ENCODE measurements at regions not wholly inside any gene's neighbourhood (a gene's known extent, or its start where the extent isn't known, plus 50 kb on each side); places are given as distances from the start of the nearest gene placed in this dataset.
"Not testable (repeated sequence)": the region's sequence is repeated elsewhere in the genome, so short reads cannot be mapped to it uniquely, and the experiment has no call there.

- Histone ChIP-seq H3K36me3 (ENCODE audit: insufficient read depth) (no peaks in the 10 kb centered on the region), H3K4me2 (no peak overlapping the region), H3K27ac (no peak overlapping the region), H3K4me3 (IDR thresholded peaks at IDR 0.05; ENCODE audit: insufficient read depth, low read depth, low read length) (no peak overlapping the region), H3K9ac (no peak overlapping the region), H3K4me1 (ENCODE audit: low read depth, poor library complexity, severe bottlenecking) (no peaks in the 10 kb centered on the region), H2AFZ (ENCODE audit: low read depth) (no peak overlapping the region), H4K20me1 (ENCODE audit: insufficient read depth) (no peaks in the 10 kb centered on the region), H3K79me2 (ENCODE audit: insufficient read depth, low read depth) (no peaks in the 10 kb centered on the region), H3K27me3 (ENCODE audit: insufficient read depth, low read depth) (no peaks in the 10 kb centered on the region)
- no peak for TF ChIP-seq CTCF (conservative IDR thresholded peaks at IDR 0.05; ENCODE audit: low read depth, low read length)
Measured at GRCh38 chr14:45650754-45651153, 397.8 kb upstream of the MIS18BP1 start.

- H3K4me3 ChIP-seq (IDR thresholded peaks at IDR 0.05; ENCODE audit: insufficient read depth, low read depth, low read length), result no peak overlapping the region
- H3K27me3 ChIP-seq (ENCODE audit: insufficient read depth, low read depth), result no peaks in the 10 kb centered on the region
- H3K79me2 ChIP-seq (ENCODE audit: insufficient read depth, low read depth), result no peaks in the 10 kb centered on the region
- H3K36me3 ChIP-seq (ENCODE audit: insufficient read depth), result no peaks in the 10 kb centered on the region
- H3K9ac ChIP-seq, result no peak overlapping the region
- H4K20me1 ChIP-seq (ENCODE audit: insufficient read depth), result no peaks in the 10 kb centered on the region
- no peak for TF ChIP-seq CTCF (conservative IDR thresholded peaks at IDR 0.05; ENCODE audit: low read depth, low read length)
- H3K4me1 ChIP-seq (ENCODE audit: low read depth, poor library complexity, severe bottlenecking), result no peaks in the 10 kb centered on the region
- H2AFZ ChIP-seq (ENCODE audit: low read depth), result no peak overlapping the region
- H3K4me2 ChIP-seq, result no peak overlapping the region
- H3K27ac ChIP-seq, result no peak overlapping the region
Measured at GRCh38 chr14:45649051-45649450, 396.0 kb upstream of the MIS18BP1 start.

DNA sequence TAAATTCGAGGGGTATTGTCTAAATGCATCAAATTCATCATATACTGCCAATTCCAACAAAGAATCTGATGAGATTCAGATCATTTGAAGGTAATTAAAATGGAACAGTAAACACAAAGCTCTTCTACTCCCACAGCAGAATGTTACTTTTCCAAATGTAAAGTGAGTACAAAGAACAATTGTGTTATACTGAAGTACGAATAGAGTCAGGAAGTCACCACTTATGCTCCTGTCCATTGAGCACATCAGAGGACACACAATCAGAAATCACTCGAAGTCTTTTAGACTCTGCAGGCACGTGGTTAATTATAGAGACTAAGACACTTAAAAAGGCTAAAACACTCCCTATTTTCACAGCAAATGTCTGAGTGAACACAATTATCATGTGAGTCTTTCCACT, 388.5 kb upstream of the MIS18BP1 start:
- Histone ChIP-seq H3K27me3 (ENCODE audit: insufficient read depth, low read depth) (no peaks in the 10 kb centered on the region), H3K4me2 (no peak overlapping the region), H3K27ac (no peak overlapping the region), H3K4me1 (ENCODE audit: low read depth, poor library complexity, severe bottlenecking) (no peaks in the 10 kb centered on the region), H3K4me3 (IDR thresholded peaks at IDR 0.05; ENCODE audit: insufficient read depth, low read depth, low read length) (no peak overlapping the region), H4K20me1 (ENCODE audit: insufficient read depth) (no peaks in the 10 kb centered on the region), H3K79me2 (ENCODE audit: insufficient read depth, low read depth) (no peaks in the 10 kb centered on the region), H3K36me3 (ENCODE audit: insufficient read depth) (no peaks in the 10 kb centered on the region), H2AFZ (ENCODE audit: low read depth) (no peak overlapping the region), H3K9ac (no peak overlapping the region)
- no peak for TF ChIP-seq CTCF (conservative IDR thresholded peaks at IDR 0.05; ENCODE audit: low read depth, low read length)

GRCh38 chr14:45634651-45635441, 381.8 kb upstream of the MIS18BP1 start:
- not testable (repeated sequence) for H3K27ac ChIP-seq; H4K20me1 ChIP-seq (ENCODE audit: insufficient read depth); H3K4me2 ChIP-seq; H2AFZ ChIP-seq (ENCODE audit: low read depth); H3K4me3 ChIP-seq (IDR thresholded peaks at IDR 0.05; ENCODE audit: insufficient read depth, low read depth, low read length); H3K27me3 ChIP-seq (ENCODE audit: insufficient read depth, low read depth); H3K79me2 ChIP-seq (ENCODE audit: insufficient read depth, low read depth); H3K9ac ChIP-seq; H3K4me1 ChIP-seq (ENCODE audit: low read depth, poor library complexity, severe bottlenecking); H3K36me3 ChIP-seq (ENCODE audit: insufficient read depth)

DNA sequence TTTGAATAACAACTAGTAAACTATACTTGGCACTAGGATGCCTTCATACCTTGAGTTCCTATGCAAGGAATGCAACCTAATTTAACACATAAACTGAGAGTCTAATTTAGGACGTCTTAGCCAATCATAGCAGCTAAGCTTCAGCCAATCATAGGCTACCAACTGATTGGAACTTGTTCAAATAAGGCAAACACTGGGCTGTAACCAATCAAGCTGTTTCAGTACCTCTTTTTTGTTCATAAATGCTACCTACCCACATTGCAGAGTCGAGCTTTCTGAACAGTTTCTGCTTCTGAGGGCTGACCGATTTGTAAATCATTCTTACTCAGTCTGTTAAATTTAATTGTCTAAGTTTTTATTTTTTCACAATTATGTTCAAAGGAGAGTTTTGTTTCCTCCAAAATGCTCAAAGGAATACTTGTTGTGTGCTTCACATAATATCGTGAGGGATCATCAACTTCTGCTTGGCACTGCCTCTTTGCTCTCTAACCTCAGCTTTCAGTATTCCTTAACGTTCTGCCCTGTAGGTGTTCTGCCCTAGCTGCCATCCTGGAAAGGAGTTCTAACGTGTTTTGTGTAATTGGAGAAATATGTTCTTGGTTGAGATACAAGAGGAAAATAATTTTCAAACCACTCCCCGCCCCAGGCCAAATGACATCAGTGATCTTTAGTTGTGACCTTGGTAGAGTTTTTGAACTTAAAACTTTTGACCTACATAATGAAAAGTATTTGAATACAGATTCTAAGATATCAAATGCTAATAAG, 380.4 kb upstream of the MIS18BP1 start:
- Histone ChIP-seq H3K4me1 (ENCODE audit: low read depth, poor library complexity, severe bottlenecking) (no peaks in the 10 kb centered on the region), H3K27me3 (ENCODE audit: insufficient read depth, low read depth) (no peaks in the 10 kb centered on the region), H3K27ac (no peak overlapping the region), H3K36me3 (ENCODE audit: insufficient read depth) (no peaks in the 10 kb centered on the region), H3K4me3 (IDR thresholded peaks at IDR 0.05; ENCODE audit: insufficient read depth, low read depth, low read length) (no peak overlapping the region), H3K4me2 (no peak overlapping the region), H4K20me1 (ENCODE audit: insufficient read depth) (no peaks in the 10 kb centered on the region), H3K9ac (no peak overlapping the region), H2AFZ (ENCODE audit: low read depth) (no peak overlapping the region), H3K79me2 (ENCODE audit: insufficient read depth, low read depth) (no peaks in the 10 kb centered on the region)
- TF ChIP-seq CTCF (conservative IDR thresholded peaks at IDR 0.05; ENCODE audit: low read depth, low read length), result no peak
